ENCODE measurements at regions not wholly inside any gene's neighbourhood (a gene's known extent, or its start where the extent isn't known, plus 50 kb on each side); places are given as distances from the start of the nearest gene placed in this dataset.

DNA sequence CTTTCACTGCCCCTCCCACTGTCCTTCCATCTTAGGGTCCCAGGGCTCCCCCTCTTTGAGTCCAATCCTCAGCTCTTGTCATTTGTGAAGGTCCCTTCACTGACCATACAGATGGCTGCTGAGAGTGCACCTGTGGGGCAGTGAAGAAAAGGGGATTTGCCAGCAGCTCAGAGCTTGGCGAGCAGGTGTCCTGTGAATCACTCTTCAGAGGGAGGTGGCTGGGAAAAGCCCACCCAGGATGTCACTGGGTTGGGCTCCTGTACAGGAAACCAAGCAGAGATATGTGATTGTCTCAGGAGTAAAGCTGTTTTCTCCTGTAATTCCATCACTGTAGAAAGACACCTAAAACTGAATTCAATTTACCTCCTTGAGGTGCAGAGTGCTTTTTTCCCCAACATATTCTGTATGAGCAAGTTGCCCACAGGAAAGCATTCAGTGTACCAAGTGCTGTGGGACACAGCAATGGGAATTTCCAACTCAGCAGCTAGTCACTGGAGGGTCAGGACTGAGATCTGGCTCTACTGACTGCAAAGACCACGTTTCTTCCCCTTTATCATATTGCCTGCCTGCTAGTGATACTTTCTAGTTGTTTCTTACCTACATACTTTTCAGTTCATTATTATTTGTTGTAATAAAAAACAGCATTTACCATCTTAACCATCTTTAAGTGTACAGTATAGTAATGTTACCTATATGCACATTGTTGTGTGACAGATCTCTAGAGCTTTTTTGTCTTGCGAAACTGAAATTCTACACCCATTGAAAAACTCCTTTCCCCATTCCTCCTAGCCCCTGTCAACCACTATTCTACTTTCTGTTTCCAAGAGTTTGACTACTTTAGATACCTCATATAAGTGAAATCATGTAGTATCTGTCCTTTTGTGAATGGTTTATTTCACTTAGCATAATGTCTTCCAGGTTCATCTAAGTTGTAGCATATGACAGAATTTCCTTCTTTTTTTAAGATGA is 239.1 kb downstream of the TSN start:
- Histone ChIP-seq H3K4me3 (ENCODE audit: low read depth, low read length) (no peak overlapping the region), H3K4me1 (ENCODE audit: control insufficient read depth, insufficient read depth, low read length) (peaks cover 6% of the 10 kb centered on the region), H3K9me3 (ENCODE audit: control insufficient read depth, insufficient read depth, low read depth, low read length) (no peaks in the 10 kb centered on the region), H3K27ac (ENCODE audit: extremely low read depth, low read depth, low read length) (no peak overlapping the region), H3K36me3 (ENCODE audit: control insufficient read depth in 2 of 2, insufficient read depth in 1 of 2, low read length in 2 of 2) (no peaks in the 10 kb centered on the region)
- TF ChIP-seq RBAK (tag by site-specific recombination; IDR thresholded peaks at IDR 0.05) (no peak), REPIN1 (tag by site-specific recombination; IDR thresholded peaks at IDR 0.05; ENCODE audit: low read depth) (no peak), ZNF169 (tag by site-specific recombination; IDR thresholded peaks at IDR 0.05) (no peak), ZNF146 (tag by site-specific recombination; IDR thresholded peaks at IDR 0.05) (no peak), ZNF510 (tag by site-specific recombination; IDR thresholded peaks at IDR 0.05; ENCODE audit: insufficient replicate concordance) (no peak), ZFHX2 (tag by site-specific recombination; conservative IDR thresholded peaks at IDR 0.05) (no peak), SALL2 (tag by site-specific recombination; IDR thresholded peaks at IDR 0.05; ENCODE audit: borderline replicate concordance) (no peak)
- TF ChIP-seq, protein P1, sequence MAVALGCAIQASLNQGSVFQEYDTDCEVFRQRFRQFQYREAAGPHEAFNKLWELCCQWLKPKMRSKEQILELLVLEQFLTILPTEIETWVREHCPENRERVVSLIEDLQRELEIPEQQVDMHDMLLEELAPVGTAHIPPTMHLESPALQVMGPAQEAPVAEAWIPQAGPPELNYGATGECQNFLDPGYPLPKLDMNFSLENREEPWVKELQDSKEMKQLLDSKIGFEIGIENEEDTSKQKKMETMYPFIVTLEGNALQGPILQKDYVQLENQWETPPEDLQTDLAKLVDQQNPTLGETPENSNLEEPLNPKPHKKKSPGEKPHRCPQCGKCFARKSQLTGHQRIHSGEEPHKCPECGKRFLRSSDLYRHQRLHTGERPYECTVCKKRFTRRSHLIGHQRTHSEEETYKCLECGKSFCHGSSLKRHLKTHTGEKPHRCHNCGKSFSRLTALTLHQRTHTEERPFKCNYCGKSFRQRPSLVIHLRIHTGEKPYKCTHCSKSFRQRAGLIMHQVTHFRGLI (tag by site-specific recombination; IDR thresholded peaks at IDR 0.05), result peak; percentile 62
- CTCF ChIA-PET, result interaction anchor here (0.6 to 1.1 kb wide), 2 partner anchors 97 to 476 kb away, joined by 3 to 4 read pairs; no protein-coding TSS in a partner anchor
- POLR2A ChIA-PET, result no interaction called here

GRCh38 chr2:121998751-121999150 is 243.3 kb downstream of the TSN start:
- Histone ChIP-seq H3K9me3 (ENCODE audit: control insufficient read depth, insufficient read depth, low read depth, low read length) (no peaks in the 10 kb centered on the region), H3K4me1 (ENCODE audit: control insufficient read depth, insufficient read depth, low read length) (peaks cover 13% of the 10 kb centered on the region), H3K36me3 (ENCODE audit: control insufficient read depth in 2 of 2, insufficient read depth in 1 of 2, low read length in 2 of 2) (no peaks in the 10 kb centered on the region), H3K27ac (ENCODE audit: extremely low read depth, low read depth, low read length) (peak overlapping the region; percentile 62), H3K4me3 (ENCODE audit: low read depth, low read length) (no peak overlapping the region)
- no peak for TF ChIP-seq ZNF391 (tag by site-specific recombination; IDR thresholded peaks at IDR 0.05; ENCODE audit: borderline replicate concordance, low read depth)
- CTCF ChIA-PET, result interaction anchor here (0.6 to 0.7 kb wide), 2 partner anchors 101 to 534 kb away, joined by 3 read pairs; no protein-coding TSS in a partner anchor
- POLR2A ChIA-PET, result interaction anchor here (0.6 kb wide), 1 partner anchor 262 kb away, joined by 6 read pairs; the partner anchor contains the start of gene NIFK

- no peaks in the 10 kb centered on the region for H3K36me3 ChIP-seq (ENCODE audit: control insufficient read depth in 2 of 2, insufficient read depth in 1 of 2, low read length in 2 of 2)
- POLR2A ChIA-PET, result interaction anchor here (0.6 kb wide), 1 partner anchor 263 kb away, joined by 6 read pairs; the partner anchor contains the start of gene NIFK
- no peak overlapping the region for H3K4me3 ChIP-seq (ENCODE audit: low read depth, low read length)
- peak overlapping the region; percentile 62 for H3K27ac ChIP-seq (ENCODE audit: extremely low read depth, low read depth, low read length)
- H3K9me3 ChIP-seq (ENCODE audit: control insufficient read depth, insufficient read depth, low read depth, low read length), result no peaks in the 10 kb centered on the region
- H3K4me1 ChIP-seq (ENCODE audit: control insufficient read depth, insufficient read depth, low read length), result peaks cover 13% of the 10 kb centered on the region
- CTCF ChIA-PET, result interaction anchor here (0.6 to 0.7 kb wide), 3 partner anchors 101 to 533 kb away, joined by 3 read pairs; no protein-coding TSS in a partner anchor
- TF ChIP-seq ZNF514 (tag by site-specific recombination; IDR thresholded peaks at IDR 0.05), result no peak
- no peak for TF ChIP-seq ZNF561 (tag by site-specific recombination; IDR thresholded peaks at IDR 0.05; ENCODE audit: borderline replicate concordance)
- TF ChIP-seq ZNF560 (tag by site-specific recombination; IDR thresholded peaks at IDR 0.05; ENCODE audit: borderline replicate concordance), result no peak
- no peak for TF ChIP-seq KLF8 (tag by site-specific recombination; IDR thresholded peaks at IDR 0.05)
- TF ChIP-seq YY2 (tag by site-specific recombination; IDR thresholded peaks at IDR 0.05), result no peak
- TF ChIP-seq HOXC10 (CRISPR knock-in tag; IDR thresholded peaks at IDR 0.05), result no peak
- TF ChIP-seq ZNF521 (tag by site-specific recombination; IDR thresholded peaks at IDR 0.05), result no peak
- TF ChIP-seq, protein P2, sequence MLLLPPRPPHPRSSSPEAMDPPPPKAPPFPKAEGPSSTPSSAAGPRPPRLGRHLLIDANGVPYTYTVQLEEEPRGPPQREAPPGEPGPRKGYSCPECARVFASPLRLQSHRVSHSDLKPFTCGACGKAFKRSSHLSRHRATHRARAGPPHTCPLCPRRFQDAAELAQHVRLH (tag by site-specific recombination; IDR thresholded peaks at IDR 0.05), result no peak
- no peak for TF ChIP-seq ZNF18 (tag by site-specific recombination; IDR thresholded peaks at IDR 0.05)
- no peak for TF ChIP-seq ZNF184 (tag by site-specific recombination; IDR thresholded peaks at IDR 0.05)
- TF ChIP-seq IKZF3 (tag by site-specific recombination; IDR thresholded peaks at IDR 0.05), result 0 out of 2 replicates have a peak, but pooled peaks have one; percentile 34
- TF ChIP-seq TRIM28 (IDR thresholded peaks at IDR 0.05; ENCODE audit: borderline replicate concordance, low read length), result peak; percentile 76
- no peak for TF ChIP-seq SP7 (tag by site-specific recombination; IDR thresholded peaks at IDR 0.05)
- TF ChIP-seq ZNF585B (tag by site-specific recombination; IDR thresholded peaks at IDR 0.05), result no peak
- TF ChIP-seq, protein P3, sequence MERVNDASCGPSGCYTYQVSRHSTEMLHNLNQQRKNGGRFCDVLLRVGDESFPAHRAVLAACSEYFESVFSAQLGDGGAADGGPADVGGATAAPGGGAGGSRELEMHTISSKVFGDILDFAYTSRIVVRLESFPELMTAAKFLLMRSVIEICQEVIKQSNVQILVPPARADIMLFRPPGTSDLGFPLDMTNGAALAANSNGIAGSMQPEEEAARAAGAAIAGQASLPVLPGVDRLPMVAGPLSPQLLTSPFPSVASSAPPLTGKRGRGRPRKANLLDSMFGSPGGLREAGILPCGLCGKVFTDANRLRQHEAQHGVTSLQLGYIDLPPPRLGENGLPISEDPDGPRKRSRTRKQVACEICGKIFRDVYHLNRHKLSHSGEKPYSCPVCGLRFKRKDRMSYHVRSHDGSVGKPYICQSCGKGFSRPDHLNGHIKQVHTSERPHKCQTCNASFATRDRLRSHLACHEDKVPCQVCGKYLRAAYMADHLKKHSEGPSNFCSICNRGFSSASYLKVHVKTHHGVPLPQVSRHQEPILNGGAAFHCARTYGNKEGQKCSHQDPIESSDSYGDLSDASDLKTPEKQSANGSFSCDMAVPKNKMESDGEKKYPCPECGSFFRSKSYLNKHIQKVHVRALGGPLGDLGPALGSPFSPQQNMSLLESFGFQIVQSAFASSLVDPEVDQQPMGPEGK (tag by site-specific recombination; IDR thresholded peaks at IDR 0.05), result no peak
These were observed 243.8 kb downstream of the TSN start for GRCh38 chr2:121999264-121999663.
